K562 (cell line): ENCODE measurements at regions not wholly inside any gene's neighbourhood (a gene's known extent, or its start where the extent isn't known, plus 50 kb on each side); places are given as distances from the start of the nearest gene placed in this dataset.

ENCODE experiments used
- ATAC-seq: fragments of 200-7000 bp; cut with Tn5 transposase; 3 replicates; pipeline ENCODE4 v1.9.1; 2020; ENCODE audit warnings: moderate library complexity
- BruUV-seq: library from RNA; stranded (reverse); fragments of 400-500 nt; replicated peaks from 2 replicates; lab custom pipeline; 2021; lab: Mats Ljungman, UMichigan
- CTCF ChIA-PET: fragments of 300-600 bp; formaldehyde crosslinking; extraction: SDS; loops from one replicate; lab custom pipeline; 2021; ENCODE audit warnings: low intra/inter-chr PET ratio; lab: Yijun Ruan, JAX
- POLR2A ChIA-PET: fragments of 300-600, 350-650 bp; sonication (Branson Sonifier 250); formaldehyde crosslinking; extraction: SDS; loops from one replicate; lab custom pipeline; 2021; ENCODE audit warnings: antibody characterized with exemption, inconsistent platforms; lab: Yijun Ruan, JAX
- DNase-seq, 4 experiments: peaks; one replicate each; pipeline versions ENCODE4 v3.0.0 to v3.0.0-alpha.2; 2011 to 2018; ENCODE audit warnings: low spot score in 3 of 4, mixed read lengths in 3 of 4; ENCODE audit errors: extremely low read depth in 1 of 4
- FAIRE-seq: peaks from 2 replicates; lab custom pipeline; 2011; peaks lifted over from hg19 to GRCh38; lab: Jason Lieb, UNC
- H2AFZ ChIP-seq: 2 replicates; pipeline ENCODE4 v1.6.0; 2011; ENCODE audit warnings: low read depth, low read length, control low read depth, inconsistent platforms
- H3K27ac ChIP-seq: fragments of 200-600 bp; 3 replicates; pipeline ENCODE4 v1.8.0; 2011; ENCODE audit warnings: low read depth, mild to moderate bottlenecking, control low read depth, inconsistent platforms, low read length, moderate library complexity, mixed read lengths; ENCODE audit errors: extremely low read depth
- H3K27me3 ChIP-seq, 2 experiments: fragments of 300-600 bp in 1 of 2; 2 replicates in 1 of 2; 3 replicates in 1 of 2; pipeline versions ENCODE4 v1.6.0 to v1.8.0; 2011; ENCODE audit warnings: inconsistent platforms in 2 of 2, low read length in 2 of 2, mild to moderate bottlenecking in 1 of 2, mixed read lengths in 1 of 2, moderate library complexity in 1 of 2; ENCODE audit not compliant: control insufficient read depth in 2 of 2, insufficient read depth in 2 of 2
- H3K36me3 ChIP-seq: fragments of 300-600 bp; 3 replicates; pipeline ENCODE4 v1.8.0; 2011; ENCODE audit warnings: mild to moderate bottlenecking, low read length, inconsistent platforms; ENCODE audit not compliant: control insufficient read depth, insufficient read depth
- H3K4me1 ChIP-seq, 2 experiments: fragments of 200-600 bp in 1 of 2; replicated peaks in 1 of 2; 2 replicates in 1 of 2; 3 replicates in 1 of 2; pipeline versions ENCODE4 v1.5.1 to v1.8.0; 2011; ENCODE audit warnings: inconsistent platforms in 2 of 2, low read length in 2 of 2, mild to moderate bottlenecking in 1 of 2, mixed read lengths in 1 of 2, moderate library complexity in 1 of 2; ENCODE audit not compliant: control insufficient read depth in 2 of 2, insufficient read depth in 2 of 2
- H3K4me2 ChIP-seq: 2 replicates; pipeline ENCODE4 v1.6.1; 2011; ENCODE audit warnings: low read length, control low read depth, inconsistent platforms, mixed read lengths; ENCODE audit not compliant: insufficient read depth
- H3K4me3 ChIP-seq: fragments of 200-600 bp; sonication (generic), shearing (Covaris generic); 2 replicates; pipeline ENCODE4 v1.5.1; 2016; ENCODE audit warnings: control low read depth, inconsistent platforms
- H3K79me2 ChIP-seq: fragments of 200-600 bp; 3 replicates; pipeline ENCODE4 v1.8.0; 2011; ENCODE audit warnings: low read length, inconsistent platforms; ENCODE audit not compliant: control insufficient read depth, insufficient read depth
- H3K9ac ChIP-seq, 2 experiments: 2 replicates each; pipeline versions ENCODE4 v1.6.0 to v1.6.1; 2011; ENCODE audit warnings: low read depth in 2 of 2, low read length in 2 of 2, control low read depth in 1 of 2, inconsistent platforms in 1 of 2, mild to moderate bottlenecking in 1 of 2, mixed read lengths in 1 of 2; ENCODE audit not compliant: insufficient read depth in 1 of 2
- H3K9me1 ChIP-seq: one replicate; pipeline ENCODE4 v1.6.0; 2011; ENCODE audit warnings: inconsistent platforms, mild to moderate bottlenecking, low read length, moderate library complexity; ENCODE audit not compliant: control insufficient read depth, insufficient read depth
- H3K9me3 ChIP-seq: replicated peaks from 2 replicates; pipeline ENCODE4 v1.5.1; 2011; ENCODE audit warnings: low read depth, low read length, inconsistent platforms; ENCODE audit not compliant: control insufficient read depth, insufficient read depth
- H4K20me1 ChIP-seq: replicated peaks from 2 replicates; pipeline ENCODE4 v1.6.1; 2011; ENCODE audit warnings: low read length, inconsistent platforms, mixed read lengths; ENCODE audit not compliant: control insufficient read depth, insufficient read depth
- BCLAF1 ChIP-seq, 2 experiments: fragments of 450-650 bp in 1 of 2; IDR thresholded peaks; 2 replicates each; pipeline ENCODE4 v1.6.1; 2011 to 2017; ENCODE audit warnings: low read depth in 2 of 2, antibody characterized with exemption in 1 of 2, borderline replicate concordance in 1 of 2, low read length in 1 of 2, mild to moderate bottlenecking in 1 of 2, mixed read lengths in 1 of 2; ENCODE audit not compliant: control insufficient read depth in 1 of 2
- BCOR ChIP-seq: fragments of 450-650 bp; IDR thresholded peaks from 2 replicates; pipeline ENCODE4 v1.6.1; 2016
- CTCFL ChIP-seq: IDR thresholded peaks from 2 replicates; pipeline ENCODE4 v1.6.1; 2011; ENCODE audit warnings: borderline replicate concordance, low read depth, mild to moderate bottlenecking, moderate library complexity, low read length; ENCODE audit not compliant: insufficient read depth, poor library complexity, severe bottlenecking
- GTF2B ChIP-seq: IDR thresholded peaks from 2 replicates; pipeline ENCODE4 v1.6.1; 2011; ENCODE audit not compliant: insufficient read length; ENCODE audit errors: extremely low read depth
- HBP1 ChIP-seq: fragments of 450-650 bp; formaldehyde crosslinking; IDR thresholded peaks from 2 replicates; pipeline ENCODE4 v1.4.0; 2022; ENCODE audit warnings: missing genetic modification characterization
- IRF9 ChIP-seq: fragments of 450-650 bp; IDR thresholded peaks from 2 replicates; pipeline ENCODE4 v1.6.1; 2016; ENCODE audit warnings: missing biosample characterization, missing genetic modification characterization
- KLF13 ChIP-seq: fragments of 450-650 bp; IDR thresholded peaks from 2 replicates; pipeline ENCODE4 v1.6.1; 2016; ENCODE audit warnings: missing genetic modification characterization, low read depth, mild to moderate bottlenecking, missing compliant biosample characterization, moderate library complexity, borderline replicate concordance
- NFRKB ChIP-seq: fragments of 450-650 bp; IDR thresholded peaks from 2 replicates; pipeline ENCODE4 v1.6.1; 2016; ENCODE audit warnings: low read depth
- RBM15 ChIP-seq: fragments of 200-400 bp; formaldehyde crosslinking; IDR thresholded peaks from 2 replicates; pipeline ENCODE4 v1.6.1; 2018; ENCODE audit warnings: mild to moderate bottlenecking, low read length, moderate library complexity; ENCODE audit not compliant: insufficient read depth
- WGBS: fragments of 100-300 bp; shearing (Covaris generic); methylation state at CpG from one replicate; pipeline ENCODE4 v1.1.6; 2016; ENCODE audit warnings: low coverage, mixed read lengths; ENCODE audit not compliant: insufficient coverage; ENCODE audit errors: missing lambda C conversion rate; 5-methylcytosine and 5-hydroxymethylcytosine counted together
- in situ Hi-C: fragments of 300-500 bp; cut with MboI; formaldehyde crosslinking; loops from 4 replicates; pipeline ENCODE4 v1.15.0; 2018; ENCODE audit warnings: inconsistent platforms, mixed read lengths
- intact Hi-C: fragments of 100-400 bp; cut with micrococcal nuclease; formaldehyde crosslinking; loops from 2 replicates; pipeline ENCODE4 v1.14.2; 2022

- TF ChIP-seq BCLAF1 (IDR thresholded peaks at IDR 0.05; ENCODE audit: borderline replicate concordance in 1 of 2, control insufficient read depth in 1 of 2, low read depth in 2 of 2, low read length in 1 of 2) = no peak
Observed at GRCh38 chr1:65623895-65624294, 168.8 kb upstream of the PDE4B start (continued).

GRCh38 chr1:65625528-65625927 lies 167.2 kb upstream of the PDE4B start:
- Histone ChIP-seq H4K20me1 (no peaks in the 10 kb centered on the region), H3K9ac (no peak overlapping the region), H3K9me1 (no peaks in the 10 kb centered on the region), H3K27ac (no peak overlapping the region), H3K4me1 (peaks cover 0 to 4% of the 10 kb centered on the region in 2 experiments; a peak in 3 of 5 replicates), H3K79me2 (no peaks in the 10 kb centered on the region), H3K4me2 (no peak overlapping the region), H3K27me3 (no peaks in the 10 kb centered on the region), H2AFZ (no peak overlapping the region), H3K36me3 (peaks cover 65% of the 10 kb centered on the region), H3K4me3 (no peak overlapping the region), H3K9me3 (no peaks in the 10 kb centered on the region)
- whole genome bisulfite sequencing = 80% methylated on average over 2 of the region's 2 CpGs
- CTCF ChIA-PET = no interaction called here
- FAIRE-seq (no peak), DNase-seq (no peak), ATAC-seq (no peak)
- TF ChIP-seq RBM15 (no peak), KLF13 (tag) (no peak), NFRKB (no peak), CTCFL (no peak), IRF9 (tag) (no peak), HBP1 (no peak), GTF2B (no peak), BCOR (no peak)
- no TSS peak for BruUV-seq
- POLR2A ChIA-PET = no interaction called here
- intact Hi-C loops (no loop called here), in situ Hi-C loops (no loop called here)
